Mesenchymal stem cell (in vitro differentiated cells and primary cell): ENCODE measurements at regions not wholly inside any gene's neighbourhood (a gene's known extent, or its start where the extent isn't known, plus 50 kb on each side); places are given as distances from the start of the nearest gene placed in this dataset. TPM values are rescaled to one million over a fixed set of nuclear protein-coding genes. Genes with fewer than 3 reads are reported as not detected.
"Not testable (repeated sequence)": the region's sequence is repeated elsewhere in the genome, so short reads cannot be mapped to it uniquely, and the experiment has no call there.

ENCODE experiments used
- DNase-seq: peaks from one replicate; pipeline ENCODE4 v3.0.0-alpha.2; 2013
- H2AFZ ChIP-seq: one replicate; pipeline ENCODE4 v1.6.1; 2013; ENCODE audit warnings: low read depth, mild to moderate bottlenecking, control low read depth, inconsistent platforms, low read length, moderate library complexity
- H2AK5ac ChIP-seq: 2 replicates; pipeline ENCODE4 v1.6.1; 2013; ENCODE audit warnings: low read length, moderate library complexity, mild to moderate bottlenecking, inconsistent platforms; ENCODE audit not compliant: severe bottlenecking
- H2BK120ac ChIP-seq: one replicate; pipeline ENCODE4 v1.6.1; 2013; ENCODE audit warnings: low read depth, mild to moderate bottlenecking, inconsistent platforms, low read length, moderate library complexity
- H2BK12ac ChIP-seq, 2 experiments: one replicate each; pipeline ENCODE4 v1.6.1; 2013; ENCODE audit warnings: inconsistent platforms in 2 of 2, low read length in 2 of 2, mild to moderate bottlenecking in 2 of 2, moderate library complexity in 2 of 2, control low read depth in 1 of 2
- H2BK15ac ChIP-seq: one replicate; pipeline ENCODE4 v1.6.1; 2013; ENCODE audit warnings: mild to moderate bottlenecking, low read depth, inconsistent platforms; ENCODE audit not compliant: poor library complexity, severe bottlenecking
- H2BK5ac ChIP-seq: 2 replicates; pipeline ENCODE4 v1.6.1; 2013; ENCODE audit warnings: low read depth, mild to moderate bottlenecking, low read length, control low read depth, inconsistent platforms; ENCODE audit not compliant: poor library complexity, severe bottlenecking
- H3K14ac ChIP-seq, 2 experiments: one replicate each; pipeline ENCODE4 v1.6.1; 2013; ENCODE audit warnings: inconsistent platforms in 2 of 2, low read length in 2 of 2, control low read depth in 1 of 2, mild to moderate bottlenecking in 1 of 2, moderate library complexity in 1 of 2
- H3K18ac ChIP-seq, 2 experiments: one replicate each; pipeline ENCODE4 v1.6.1; 2013; ENCODE audit warnings: inconsistent platforms in 2 of 2, low read length in 2 of 2, control low read depth in 1 of 2, low read depth in 1 of 2, mild to moderate bottlenecking in 1 of 2
- H3K23ac ChIP-seq, 2 experiments: one replicate each; pipeline ENCODE4 v1.6.1; 2013; ENCODE audit warnings: inconsistent platforms in 2 of 2, low read length in 2 of 2, mild to moderate bottlenecking in 2 of 2, moderate library complexity in 2 of 2, control low read depth in 1 of 2
- H3K27ac ChIP-seq: 2 replicates; pipeline ENCODE4 v1.5.1; 2013; ENCODE audit warnings: mild to moderate bottlenecking, moderate library complexity, low read length, control low read depth, inconsistent platforms; ENCODE audit not compliant: poor library complexity, severe bottlenecking
- H3K27me3 ChIP-seq, 2 experiments: 2 replicates each; pipeline versions ENCODE4 v1.6.1 to v1.7.0; 2013; ENCODE audit warnings: low read length in 2 of 2, mild to moderate bottlenecking in 2 of 2, moderate library complexity in 2 of 2, control low read depth in 1 of 2, inconsistent platforms in 1 of 2; ENCODE audit not compliant: control insufficient read depth in 1 of 2, insufficient read depth in 1 of 2
- H3K36me3 ChIP-seq, 2 experiments: 2 replicates each; pipeline versions ENCODE4 v1.6.1 to v1.7.0; 2013; ENCODE audit warnings: low read length in 2 of 2, control low read depth in 1 of 2, inconsistent platforms in 1 of 2, low read depth in 1 of 2, mild to moderate bottlenecking in 1 of 2; ENCODE audit not compliant: insufficient read depth in 2 of 2, control insufficient read depth in 1 of 2
- H3K4ac ChIP-seq, 2 experiments: one replicate each; pipeline ENCODE4 v1.6.1; 2013; ENCODE audit warnings: inconsistent platforms in 2 of 2, low read length in 2 of 2, mild to moderate bottlenecking in 2 of 2, moderate library complexity in 2 of 2, control low read depth in 1 of 2, low read depth in 1 of 2
- H3K4me1 ChIP-seq: 2 replicates; pipeline ENCODE4 v1.6.1; 2013; ENCODE audit warnings: low read depth, low read length, control low read depth; ENCODE audit not compliant: control insufficient read depth, insufficient read depth
- H3K4me2 ChIP-seq: 2 replicates; pipeline ENCODE4 v1.6.1; 2013; ENCODE audit warnings: low read length, mild to moderate bottlenecking, inconsistent platforms; ENCODE audit not compliant: poor library complexity, severe bottlenecking
- H3K4me3 ChIP-seq, 2 experiments: 2 replicates each; pipeline versions ENCODE4 v1.5.1 to v1.7.0; 2013; ENCODE audit warnings: low read length in 2 of 2, mild to moderate bottlenecking in 2 of 2, control low read depth in 1 of 2, low read depth in 1 of 2; ENCODE audit not compliant: insufficient read depth in 1 of 2
- H3K79me1 ChIP-seq: replicated peaks from 2 replicates; pipeline ENCODE4 v1.6.1; 2013; ENCODE audit warnings: mild to moderate bottlenecking, control low read depth, low read length, inconsistent platforms; ENCODE audit not compliant: poor library complexity, severe bottlenecking
- H3K9ac ChIP-seq: 2 replicates; pipeline ENCODE4 v1.7.0; 2013; ENCODE audit warnings: mild to moderate bottlenecking, low read length, moderate library complexity
- H3K9me3 ChIP-seq: 2 replicates; pipeline ENCODE4 v1.7.0; 2013; ENCODE audit warnings: mild to moderate bottlenecking, low read length; ENCODE audit not compliant: control insufficient read depth
- H4K8ac ChIP-seq: one replicate; pipeline ENCODE4 v1.6.1; 2013; ENCODE audit warnings: inconsistent platforms, mild to moderate bottlenecking, low read length, moderate library complexity
- H4K91ac ChIP-seq: one replicate; pipeline ENCODE4 v1.6.1; 2013; ENCODE audit warnings: mild to moderate bottlenecking, low read length, inconsistent platforms
- WGBS: methylation state at CpG from one replicate; pipeline ENCODE4 v1.1.7; 2013; ENCODE audit warnings: mixed read lengths; 5-methylcytosine and 5-hydroxymethylcytosine counted together
- small RNA-seq: library from polyadenylated mRNA; stranded (forward); fragments of <200 nt; extraction: miRNeasy Mini kit (QIAGEN cat#:217004); gene quantifications from one replicate; pipeline ENCODE3, GENCODE V24; 2013; ENCODE audit warnings: low read depth

DNA sequence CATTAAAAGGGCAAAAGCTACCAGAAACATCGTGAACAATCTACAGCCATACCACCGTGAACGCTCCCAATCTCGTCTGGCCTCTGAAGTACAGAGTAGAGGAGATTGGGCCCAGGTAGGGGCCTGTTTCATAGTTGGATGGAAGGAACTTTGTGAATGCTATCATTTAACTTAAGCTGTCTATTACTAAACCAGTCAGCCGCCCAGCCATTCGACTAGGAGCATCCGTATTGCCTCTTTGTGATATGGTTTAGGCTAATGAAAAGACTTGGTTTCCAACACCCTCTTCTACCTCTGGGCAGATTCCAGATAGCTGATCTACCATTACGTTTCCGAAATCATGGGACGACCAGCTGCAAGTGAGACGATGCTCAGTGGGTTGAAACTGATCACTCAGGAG is 54.0 kb upstream of the TBL1X start:
- not testable (repeated sequence) for H4K8ac ChIP-seq, DNase-seq, H3K9ac ChIP-seq, H3K14ac ChIP-seq, H3K4me1 ChIP-seq, H2AK5ac ChIP-seq, H3K36me3 ChIP-seq, H4K91ac ChIP-seq, H3K4me3 ChIP-seq, H3K4ac ChIP-seq, H2BK5ac ChIP-seq, H3K18ac ChIP-seq, H2AFZ ChIP-seq, H3K9me3 ChIP-seq, H3K23ac ChIP-seq, H2BK15ac ChIP-seq, H2BK120ac ChIP-seq, H2BK12ac ChIP-seq, H3K79me1 ChIP-seq, H3K27ac ChIP-seq, H3K27me3 ChIP-seq, H3K4me2 ChIP-seq
- no CpG with 5 or more reads among the region's 11 CpGs for WGBS

DNA sequence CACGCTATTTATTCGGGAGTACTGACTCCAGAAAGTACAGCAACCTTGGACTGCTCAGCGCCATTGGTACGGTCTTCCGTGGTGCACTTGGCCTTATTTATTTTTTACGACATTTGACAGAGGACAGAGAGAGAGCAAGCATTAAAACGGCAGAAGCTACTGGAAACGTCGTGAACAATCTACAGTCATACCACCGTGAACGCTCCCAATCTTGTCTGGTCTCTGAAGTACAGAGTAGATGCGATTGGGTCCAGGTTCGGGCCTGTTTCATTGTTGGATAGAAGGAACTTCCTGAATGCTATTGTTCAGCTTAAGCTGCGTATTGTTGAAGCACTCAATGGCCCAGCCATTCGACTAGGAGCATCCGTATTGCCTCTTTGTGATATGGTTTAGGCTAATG is 53.2 kb upstream of the TBL1X start:
- not testable (repeated sequence) for H3K9me3 ChIP-seq, H3K4me2 ChIP-seq, H3K27me3 ChIP-seq, H3K79me1 ChIP-seq, H3K27ac ChIP-seq, H3K23ac ChIP-seq, H3K18ac ChIP-seq, H4K8ac ChIP-seq, H3K14ac ChIP-seq, H3K36me3 ChIP-seq, H2BK12ac ChIP-seq, H2BK5ac ChIP-seq, H3K4ac ChIP-seq, H3K4me3 ChIP-seq, DNase-seq, H2BK15ac ChIP-seq, H3K4me1 ChIP-seq, H3K9ac ChIP-seq, H2BK120ac ChIP-seq, H2AFZ ChIP-seq, H4K91ac ChIP-seq, H2AK5ac ChIP-seq
- 93% methylated on average over 11 of the region's 16 CpGs for WGBS

DNA sequence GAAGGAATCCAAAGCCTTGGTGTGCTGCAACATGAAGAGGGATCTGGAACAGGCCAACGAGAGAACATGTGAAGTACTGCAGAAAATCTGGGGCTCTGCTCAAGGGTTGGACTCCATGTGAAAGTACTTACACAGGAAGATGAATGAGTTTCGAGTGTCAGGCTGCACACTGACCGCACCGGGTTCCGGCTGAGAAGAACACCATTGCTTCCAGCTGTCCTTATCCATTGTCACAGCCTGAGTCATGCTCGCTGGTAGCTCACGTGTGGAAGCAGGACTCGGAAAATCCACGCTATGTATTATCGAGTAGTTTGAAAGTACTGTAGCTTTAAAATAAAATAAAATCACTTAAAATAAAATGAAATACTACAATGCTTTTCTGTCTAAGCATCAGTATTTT is 50.4 kb upstream of the TBL1X start:
- H3K4me1 ChIP-seq: no peaks in the 10 kb centered on the region
- no peak overlapping the region for H3K4ac ChIP-seq
- H3K79me1 ChIP-seq: no peaks in the 10 kb centered on the region
- H3K27me3 ChIP-seq: no peaks in the 10 kb centered on the region
- 89% methylated on average over 5 of the region's 10 CpGs for WGBS
- peak; percentile 15 for DNase-seq
- H3K9me3 ChIP-seq: no peaks in the 10 kb centered on the region
- no peak overlapping the region for H3K23ac ChIP-seq
- no peaks in the 10 kb centered on the region for H3K36me3 ChIP-seq
- no peak overlapping the region for H4K91ac ChIP-seq
- H2BK120ac ChIP-seq: no peak overlapping the region
- H4K8ac ChIP-seq: no peak overlapping the region
- H3K9ac ChIP-seq: no peak overlapping the region
- no peak overlapping the region for H3K27ac ChIP-seq
- no peak overlapping the region for H2AK5ac ChIP-seq
- no peak overlapping the region for H2BK5ac ChIP-seq
- no peak overlapping the region for H3K18ac ChIP-seq
- no peak overlapping the region for H3K4me3 ChIP-seq
- no peak overlapping the region for H2BK15ac ChIP-seq
- no peak overlapping the region for H3K4me2 ChIP-seq
- no peak overlapping the region for H2AFZ ChIP-seq
- H2BK12ac ChIP-seq: no peak overlapping the region
- H3K14ac ChIP-seq: no peak overlapping the region

Small RNAs in the stretch of these regions (small RNA-seq; reads per million reads assigned to genes)
- not detected for gene AC119618.1
- not detected for gene RNA5SP499
